ENCODE measurements at regions not wholly inside any gene's neighbourhood (a gene's known extent, or its start where the extent isn't known, plus 50 kb on each side); places are given as distances from the start of the nearest gene placed in this dataset.
"Not testable (repeated sequence)": the region's sequence is repeated elsewhere in the genome, so short reads cannot be mapped to it uniquely, and the experiment has no call there.

GRCh38 chr3:73144276-73144675, 82.8 kb downstream of the EBLN2 start:
- DNase-seq (ENCODE audit: low spot score), result no peak
- Mint-ChIP-seq H3K4me3 (no peak overlapping the region), H3K27me3 (ENCODE audit: insufficient read depth, low read depth) (peaks cover 2% of the 10 kb centered on the region), H3K36me3 (no peaks in the 10 kb centered on the region), H3K4me1 (peaks cover 21% of the 10 kb centered on the region), H3K27ac (no peak overlapping the region), H3K9me3 (no peaks in the 10 kb centered on the region)
- no peaks in the 10 kb centered on the region for H3F3A ChIP-seq (ENCODE audit: low read depth)
- H3K79me2 ChIP-seq (ENCODE audit: low read depth), result no peaks in the 10 kb centered on the region
- no peak overlapping the region for H2AFZ ChIP-seq (replicated peaks)
- H3K4me3 ChIP-seq, result no peak overlapping the region
- no peaks in the 10 kb centered on the region for H3K27me3 ChIP-seq
- H3K27ac ChIP-seq, result no peak overlapping the region
- no peak overlapping the region for H3K9ac ChIP-seq
- H3K36me3 ChIP-seq, result no peaks in the 10 kb centered on the region
- no peaks in the 10 kb centered on the region for H3K9me3 ChIP-seq (ENCODE audit: low read depth)
- no peak overlapping the region for H3K4me2 ChIP-seq
- H4K20me1 ChIP-seq (ENCODE audit: low read depth), result no peaks in the 10 kb centered on the region
- no peak for TF ChIP-seq EZH2 (IDR thresholded peaks at IDR 0.05)
- TF ChIP-seq CTCF (IDR thresholded peaks at IDR 0.05), result no peak
- TF ChIP-seq EZH2phosphoT487 (IDR thresholded peaks at IDR 0.05), result no peak
- H3K4me1 ChIP-seq, result peaks cover 18% of the 10 kb centered on the region

GRCh38 chr3:73144828-73145227, 83.4 kb downstream of the EBLN2 start:
- H3K4me3 ChIP-seq, result no peak overlapping the region
- no peak for TF ChIP-seq EZH2phosphoT487 (IDR thresholded peaks at IDR 0.05)
- no peak for TF ChIP-seq EZH2 (IDR thresholded peaks at IDR 0.05)
- TF ChIP-seq CTCF (IDR thresholded peaks at IDR 0.05), result no peak
- peaks cover 21% of the 10 kb centered on the region for H3K4me1 Mint-ChIP-seq
- no peaks in the 10 kb centered on the region for H4K20me1 ChIP-seq (ENCODE audit: low read depth)
- H3K4me3 Mint-ChIP-seq, result no peak overlapping the region
- no peak overlapping the region for H3K9ac ChIP-seq
- H3K27ac Mint-ChIP-seq, result no peak overlapping the region
- no peaks in the 10 kb centered on the region for H3K36me3 Mint-ChIP-seq
- DNase-seq (ENCODE audit: low spot score), result no peak
- peaks cover 18% of the 10 kb centered on the region for H3K4me1 ChIP-seq
- H3K79me2 ChIP-seq (ENCODE audit: low read depth), result no peaks in the 10 kb centered on the region
- no peaks in the 10 kb centered on the region for H3K9me3 ChIP-seq (ENCODE audit: low read depth)
- H3K4me2 ChIP-seq, result no peak overlapping the region
- no peaks in the 10 kb centered on the region for H3K36me3 ChIP-seq
- H2AFZ ChIP-seq (replicated peaks), result no peak overlapping the region
- H3K27ac ChIP-seq, result no peak overlapping the region
- no peaks in the 10 kb centered on the region for H3K9me3 Mint-ChIP-seq
- H3F3A ChIP-seq (ENCODE audit: low read depth), result no peaks in the 10 kb centered on the region
- H3K27me3 ChIP-seq, result no peaks in the 10 kb centered on the region
- peaks cover 2% of the 10 kb centered on the region for H3K27me3 Mint-ChIP-seq (ENCODE audit: insufficient read depth, low read depth)

- H3F3A ChIP-seq (ENCODE audit: low read depth); H4K20me1 ChIP-seq (ENCODE audit: low read depth); H3K27me3 Mint-ChIP-seq (ENCODE audit: insufficient read depth, low read depth); H3K27ac Mint-ChIP-seq; H3K27me3 ChIP-seq; H3K4me3 Mint-ChIP-seq; DNase-seq (ENCODE audit: low spot score); H3K4me1 ChIP-seq; H3K36me3 Mint-ChIP-seq; H3K9me3 ChIP-seq (ENCODE audit: low read depth); H3K4me2 ChIP-seq; H3K36me3 ChIP-seq; H3K27ac ChIP-seq; H3K9ac ChIP-seq; H3K9me3 Mint-ChIP-seq; H3K4me3 ChIP-seq; H3K79me2 ChIP-seq (ENCODE audit: low read depth); H2AFZ ChIP-seq (replicated peaks): not testable (repeated sequence)
- peaks cover 14% of the 10 kb centered on the region for H3K4me1 Mint-ChIP-seq
Measured at GRCh38 chr3:73147479-73147878, 86.0 kb downstream of the EBLN2 start.

GRCh38 chr3:73148206-73148605, 86.7 kb downstream of the EBLN2 start:
- no peak for DNase-seq (ENCODE audit: low spot score)
- no peak overlapping the region for H3K27ac ChIP-seq
- Mint-ChIP-seq H3K36me3 (no peaks in the 10 kb centered on the region), H3K4me3 (no peak overlapping the region), H3K27ac (no peak overlapping the region), H3K4me1 (peaks cover 11% of the 10 kb centered on the region), H3K9me3 (peaks cover 3% of the 10 kb centered on the region), H3K27me3 (ENCODE audit: insufficient read depth, low read depth) (peaks cover 2% of the 10 kb centered on the region)
- peaks cover 8% of the 10 kb centered on the region for H3K4me1 ChIP-seq
- H3K4me2 ChIP-seq, result no peak overlapping the region
- H3K4me3 ChIP-seq, result no peak overlapping the region
- no peak for TF ChIP-seq EZH2 (IDR thresholded peaks at IDR 0.05)
- TF ChIP-seq EZH2phosphoT487 (IDR thresholded peaks at IDR 0.05), result no peak
- TF ChIP-seq CTCF (IDR thresholded peaks at IDR 0.05), result no peak
- H3K79me2 ChIP-seq (ENCODE audit: low read depth), result no peaks in the 10 kb centered on the region
- H3K36me3 ChIP-seq, result no peaks in the 10 kb centered on the region
- no peaks in the 10 kb centered on the region for H3K27me3 ChIP-seq
- no peak overlapping the region for H2AFZ ChIP-seq (replicated peaks)
- no peaks in the 10 kb centered on the region for H3K9me3 ChIP-seq (ENCODE audit: low read depth)
- H3F3A ChIP-seq (ENCODE audit: low read depth), result no peaks in the 10 kb centered on the region
- no peak overlapping the region for H3K9ac ChIP-seq
- H4K20me1 ChIP-seq (ENCODE audit: low read depth), result no peaks in the 10 kb centered on the region

All from neural progenitor cell (in vitro differentiated cells).